IPS DF 4.7 (cell line): ENCODE measurements at regions not wholly inside any gene's neighbourhood (a gene's known extent, or its start where the extent isn't known, plus 50 kb on each side); places are given as distances from the start of the nearest gene placed in this dataset.

ENCODE experiments used
- DNase-seq: peaks from one replicate; pipeline ENCODE4 v3.0.0-alpha.2; 2013; ENCODE audit warnings: low spot score; ENCODE audit errors: extremely low read depth

DNA sequence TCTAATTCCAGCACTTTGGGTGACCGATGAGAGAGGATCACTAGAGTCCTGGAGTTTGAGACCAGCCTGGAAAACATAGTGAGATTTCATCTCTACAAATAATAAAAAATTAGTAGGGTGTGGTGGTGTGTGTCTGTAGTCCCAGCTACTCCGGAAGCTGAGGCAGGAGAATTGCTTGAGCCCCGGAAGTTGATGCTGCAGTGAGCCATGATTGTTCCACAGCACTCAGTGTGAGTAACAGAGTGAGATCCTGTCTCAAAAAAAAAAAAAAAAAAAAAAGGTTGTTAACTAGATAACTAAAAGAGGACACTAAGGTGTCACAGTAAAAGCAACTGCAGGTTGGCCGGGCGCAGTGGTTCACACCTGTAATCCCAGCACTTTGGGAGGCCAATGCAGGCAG lies 121.3 kb upstream of the MAX start:
- no peak for DNase-seq

DNA sequence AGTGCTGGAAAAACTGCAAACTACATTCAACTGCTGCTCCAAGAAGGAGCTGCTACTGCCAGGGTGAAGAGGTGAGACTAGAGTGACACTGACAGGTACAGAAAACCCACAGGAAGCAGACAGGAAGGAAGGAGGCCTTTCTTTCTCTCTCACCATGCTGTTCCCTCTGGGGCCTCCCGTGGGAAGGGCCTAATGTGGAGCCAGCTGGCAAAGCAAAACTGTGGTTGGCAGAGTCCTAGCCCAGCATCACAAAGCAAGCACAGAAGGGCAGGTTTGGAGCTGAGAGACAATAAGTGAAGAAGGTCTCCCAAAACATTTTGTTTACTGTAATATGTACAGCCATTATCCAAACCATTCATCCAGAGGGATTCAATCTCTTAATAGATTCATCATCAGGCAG lies 122.5 kb upstream of the MAX start:
- DNase-seq = no peak

DNA sequence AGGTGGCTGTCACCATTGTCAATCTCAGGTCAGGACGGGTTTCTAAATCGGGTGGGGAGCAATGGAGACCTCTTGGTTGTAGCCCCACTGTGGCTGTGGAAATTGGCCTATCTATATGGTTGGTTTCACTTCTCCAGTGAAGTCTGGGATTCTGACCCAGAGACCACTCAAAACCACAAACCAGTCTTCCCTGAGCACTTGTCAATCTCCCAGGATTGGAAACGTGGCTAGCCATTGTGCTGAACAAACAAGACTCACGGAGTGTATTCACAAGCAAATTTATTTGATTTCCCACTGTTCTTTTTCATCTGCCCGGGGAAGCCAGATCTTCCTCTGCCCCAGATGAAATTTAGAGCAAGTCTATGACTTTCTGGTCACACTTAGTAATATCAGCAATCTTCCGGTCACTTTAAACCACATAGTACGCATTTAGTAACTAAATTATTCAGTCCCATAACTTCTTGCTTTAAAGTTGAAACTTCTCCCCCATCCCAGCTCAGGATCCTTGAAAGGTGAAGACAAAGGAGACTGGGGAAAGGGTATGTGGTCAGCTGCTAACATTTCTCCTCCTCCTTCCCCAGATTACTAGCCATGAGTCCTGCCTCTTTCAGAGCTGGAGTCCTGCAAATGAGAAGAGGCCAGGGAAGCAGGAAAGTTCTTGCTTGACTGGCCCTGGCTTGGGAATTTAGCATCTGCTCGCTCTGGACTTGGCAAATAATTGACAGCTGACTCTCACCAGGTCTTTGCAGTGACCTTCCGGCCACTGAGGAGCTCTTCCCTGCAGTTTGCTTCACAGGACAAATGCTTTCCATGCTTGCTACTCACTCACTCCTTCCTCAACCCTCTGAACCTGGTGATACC lies 123.2 kb upstream of the MAX start:
- no peak for DNase-seq

DNA sequence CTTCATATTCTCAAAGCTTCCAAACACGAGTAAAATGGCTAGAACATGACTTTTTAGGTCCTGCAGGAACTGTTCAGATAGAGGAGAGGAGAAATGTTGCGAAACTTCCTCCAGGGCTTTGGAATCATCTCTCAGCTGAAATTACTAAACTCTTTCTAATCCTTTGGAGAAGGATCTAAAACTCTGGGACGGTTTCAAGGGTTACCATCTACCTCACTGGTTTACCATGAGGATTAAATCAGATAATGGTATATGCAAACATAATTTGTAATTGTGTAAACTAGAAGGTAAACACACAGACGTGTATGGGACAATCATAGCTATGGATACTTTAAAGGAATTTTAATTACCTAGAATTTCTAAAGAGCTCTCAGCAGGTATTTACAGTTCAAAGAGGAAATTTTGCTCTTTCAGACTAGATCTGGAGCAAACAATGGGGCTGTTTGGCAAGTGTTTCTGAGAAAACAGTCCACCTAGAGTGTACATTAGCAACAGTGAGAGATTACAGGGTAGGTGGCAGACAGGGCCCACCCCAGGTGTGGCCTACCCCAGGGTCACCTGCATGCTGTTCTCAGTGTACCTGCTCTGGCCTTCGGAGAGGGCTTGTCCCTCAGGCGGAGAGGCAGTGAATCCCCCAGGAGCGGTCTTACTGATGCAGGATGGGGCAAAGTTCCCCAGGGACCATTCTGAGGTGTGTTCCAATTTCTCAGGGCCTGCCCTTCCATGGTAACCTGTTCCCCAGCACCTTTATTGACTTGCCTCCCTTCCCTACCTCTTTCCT lies 124.7 kb upstream of the MAX start:
- no peak for DNase-seq

DNA sequence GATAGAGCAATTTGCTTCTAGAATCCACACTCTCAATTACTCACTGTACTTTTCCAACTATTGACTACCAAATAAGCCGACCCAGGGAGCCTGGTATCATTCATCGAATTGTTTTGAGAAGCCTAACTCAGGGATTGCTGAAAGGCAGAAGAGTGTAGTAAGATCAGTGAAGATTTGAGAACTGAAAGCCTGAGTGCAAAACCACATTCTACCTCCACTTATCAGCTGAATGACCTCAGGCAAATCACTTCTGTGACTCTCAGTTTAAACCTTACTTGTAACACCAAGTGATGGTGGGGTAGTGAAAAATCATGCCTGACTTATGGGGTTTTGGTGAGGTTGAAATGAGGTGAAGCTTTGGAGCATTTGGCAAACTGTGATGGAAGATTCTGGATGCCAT lies 126.1 kb upstream of the MAX start:
- no peak for DNase-seq

DNA sequence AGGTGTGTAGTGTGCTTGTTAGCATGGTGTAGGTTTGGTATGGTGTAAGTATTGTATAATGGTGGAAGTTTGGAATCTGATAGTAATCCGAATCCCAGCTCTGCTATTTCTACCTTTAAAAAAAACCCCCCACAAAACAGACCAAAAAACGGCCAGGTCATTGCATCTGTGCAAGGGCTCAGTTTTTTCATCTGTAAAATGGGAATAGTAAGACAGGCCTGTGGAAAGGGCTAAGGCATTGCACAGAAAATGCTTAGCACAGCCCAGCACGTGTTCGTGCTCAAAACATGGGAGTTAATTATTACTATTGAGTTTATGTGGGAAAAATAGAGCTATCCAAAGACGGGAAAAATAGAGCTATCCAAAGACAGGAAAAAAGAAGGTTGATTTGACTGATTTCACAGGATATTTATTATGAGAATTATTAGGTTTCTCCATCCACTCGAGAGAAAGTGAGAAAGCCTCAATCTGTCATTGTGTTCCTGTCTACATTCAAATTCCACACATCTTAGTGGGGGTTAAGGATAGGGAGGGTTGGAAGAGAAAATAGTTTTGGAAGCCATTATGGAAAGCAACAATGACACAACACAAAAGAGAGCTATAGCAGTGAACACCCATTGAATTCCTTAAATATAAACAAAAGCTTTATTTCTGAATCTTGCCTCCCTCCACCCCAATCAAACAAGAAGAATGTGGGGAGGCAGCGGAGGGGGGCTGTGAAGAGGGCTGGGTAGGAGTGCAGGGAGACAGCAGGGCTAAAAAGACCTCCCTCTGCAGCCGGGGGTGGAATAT lies 126.8 kb upstream of the MAX start:
- no peak for DNase-seq

DNA sequence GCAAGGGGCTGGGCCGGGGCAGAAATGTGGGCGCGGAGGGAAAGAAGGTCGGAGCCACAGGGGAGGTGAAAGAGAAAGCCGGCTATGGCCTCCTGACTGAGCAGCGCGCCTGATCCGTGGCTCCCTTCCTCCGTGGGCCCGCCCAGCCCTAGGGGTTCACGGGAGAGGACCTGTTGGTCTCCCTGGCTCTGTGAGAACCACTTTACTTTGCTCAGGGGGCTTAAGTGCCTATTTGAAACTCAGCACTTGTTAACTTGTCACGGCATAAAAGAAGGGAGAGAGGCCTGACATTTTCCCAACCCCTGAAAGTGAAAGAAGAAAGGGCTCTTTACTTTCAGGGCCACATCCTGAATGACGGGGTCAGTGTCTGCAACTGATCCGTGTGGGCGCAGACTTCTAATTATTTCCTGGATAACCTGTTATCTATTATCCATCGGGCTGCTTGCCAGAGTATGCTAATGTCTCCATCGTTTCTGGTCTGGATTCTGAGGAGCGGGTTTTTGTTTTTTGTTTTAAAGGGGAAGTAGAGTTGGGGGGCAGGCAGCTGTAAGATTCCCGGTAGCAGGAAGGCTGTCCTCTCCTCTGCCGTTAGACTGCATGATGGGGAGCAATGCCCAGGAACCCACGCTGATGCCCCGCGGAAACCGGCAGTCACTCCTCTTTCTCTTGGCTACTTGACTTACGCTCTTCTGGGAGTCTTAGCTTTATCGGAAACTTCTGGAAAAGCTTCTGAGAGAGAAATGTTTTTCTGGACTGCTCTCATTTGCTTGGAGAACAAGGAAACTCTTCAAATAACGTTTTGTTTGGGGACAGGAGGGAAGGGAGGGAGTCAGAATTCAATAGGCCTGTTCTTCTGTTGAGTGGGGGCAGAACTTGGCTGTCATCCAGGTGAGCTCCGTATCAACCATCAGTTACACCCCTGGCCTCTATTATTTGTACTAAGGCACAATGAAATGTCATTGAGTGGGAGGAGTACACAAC lies 127.7 kb upstream of the MAX start:
- no peak for DNase-seq

DNA sequence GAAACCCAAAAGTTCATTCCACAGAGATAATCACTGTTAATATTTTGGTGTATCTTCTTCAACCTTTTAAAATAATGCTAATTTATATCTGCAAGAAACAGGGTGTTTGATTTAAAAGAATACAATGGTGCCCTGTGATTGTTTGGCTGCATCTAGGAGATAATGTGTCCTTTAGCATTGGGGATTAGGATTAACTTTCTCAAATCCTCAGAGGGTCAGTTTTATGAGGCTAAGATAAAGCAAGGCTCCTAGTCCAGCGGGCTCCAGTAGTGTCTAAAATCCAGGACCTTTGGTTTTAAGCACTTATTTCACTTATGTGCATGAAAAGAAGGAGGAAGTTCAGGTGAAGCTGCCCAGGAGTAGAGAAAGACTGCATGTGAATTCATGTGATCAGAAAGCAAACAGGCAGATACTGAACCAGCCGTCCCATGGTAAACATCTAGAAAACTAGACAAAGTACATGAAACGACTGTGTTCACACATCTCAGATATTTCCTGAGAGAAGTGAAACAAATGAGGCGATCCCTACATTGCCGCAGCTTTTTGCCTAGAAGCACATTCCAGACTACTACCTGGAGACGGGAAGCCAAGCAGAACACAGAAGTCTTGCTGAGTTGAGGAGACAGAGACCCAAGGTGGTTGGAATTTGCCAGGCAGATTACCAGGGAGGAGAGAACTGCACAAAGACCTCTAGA lies 129.1 kb upstream of the MAX start:
- DNase-seq = no peak

DNA sequence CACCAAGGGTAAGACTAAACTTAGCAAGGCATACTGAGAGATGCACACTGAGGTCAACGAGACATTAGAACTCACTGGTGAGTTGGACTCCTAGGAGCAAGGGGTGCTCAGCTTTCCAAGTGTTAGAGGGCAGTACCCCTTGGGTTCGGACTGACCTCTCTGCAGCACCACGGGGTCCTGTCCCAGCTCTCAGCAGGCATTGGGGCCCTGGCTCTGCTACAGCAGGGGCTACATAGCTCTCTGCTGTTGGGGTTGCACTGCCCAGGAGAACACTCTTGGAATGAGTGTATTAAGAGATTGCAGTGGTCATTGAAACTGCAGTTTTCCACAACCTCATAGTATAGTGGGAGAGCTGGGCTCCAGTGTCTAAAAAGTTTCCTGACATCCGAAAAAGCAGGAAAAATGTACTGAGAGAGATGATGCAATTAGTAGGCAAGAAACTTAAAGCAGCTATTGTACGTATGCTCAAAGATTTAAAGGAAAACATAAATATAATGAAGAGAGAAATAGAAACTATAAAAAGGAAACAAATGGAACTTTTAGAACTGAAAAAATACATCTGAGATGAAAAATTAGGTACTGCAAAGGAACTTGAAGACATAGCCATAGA lies 132.5 kb upstream of the MAX start:
- no peak for DNase-seq

DNA sequence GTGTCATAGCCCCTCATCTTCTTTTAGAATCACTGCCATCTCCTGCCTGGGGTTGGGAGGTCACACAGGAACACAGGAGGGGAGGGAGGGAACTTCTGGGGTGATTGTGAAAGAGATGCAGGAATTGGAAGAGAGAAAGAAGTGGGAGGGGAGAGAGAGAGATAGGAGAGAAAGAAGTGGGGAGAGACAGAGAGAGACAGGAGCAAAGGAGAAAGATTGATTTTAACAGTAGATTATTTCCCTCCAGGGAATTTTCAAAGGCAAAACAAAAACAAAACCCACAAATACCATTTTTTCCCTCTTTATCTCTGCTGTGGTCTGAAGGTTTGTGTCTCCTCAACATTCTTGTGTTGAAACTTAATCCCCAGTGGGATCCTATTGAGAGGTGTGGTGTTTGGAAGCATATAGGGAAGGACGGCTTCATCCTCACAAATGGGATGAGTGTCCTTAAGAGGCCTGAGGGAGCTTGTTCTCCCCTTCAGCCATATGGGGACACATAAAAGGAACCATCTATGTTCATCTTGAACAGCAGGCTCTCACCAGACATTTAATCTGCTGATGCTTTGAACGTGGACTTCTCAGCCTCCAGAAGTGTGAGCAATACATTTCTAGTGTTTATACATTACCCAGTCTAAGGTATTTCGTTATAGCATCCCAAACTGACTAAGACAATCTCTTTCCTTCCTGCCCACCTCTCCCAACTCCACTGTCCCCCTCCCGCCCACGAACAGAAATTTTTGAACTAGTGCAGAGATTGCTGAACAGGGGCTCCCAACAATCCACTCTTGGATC lies 134.9 kb upstream of the MAX start:
- no peak for DNase-seq

DNA sequence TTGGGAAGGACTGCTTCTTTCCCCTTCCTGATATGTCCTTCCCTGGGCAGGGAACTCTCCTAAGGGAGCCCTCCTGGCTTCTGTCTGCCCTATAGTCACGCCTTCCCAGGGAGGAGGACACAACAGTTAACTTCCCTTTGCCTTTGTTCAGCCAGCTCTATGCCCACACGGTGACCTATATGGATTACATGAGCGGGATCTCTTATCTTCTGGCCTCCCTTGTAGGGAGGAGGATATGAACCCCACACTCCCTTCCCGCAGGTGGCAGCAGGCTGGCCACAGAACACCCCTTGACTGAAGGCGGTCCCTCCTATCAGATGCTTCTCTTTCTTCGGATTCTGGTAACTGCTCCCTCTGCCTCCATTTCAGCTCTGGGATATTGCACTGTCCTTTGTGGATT lies 135.6 kb upstream of the MAX start:
- DNase-seq = no peak

DNA sequence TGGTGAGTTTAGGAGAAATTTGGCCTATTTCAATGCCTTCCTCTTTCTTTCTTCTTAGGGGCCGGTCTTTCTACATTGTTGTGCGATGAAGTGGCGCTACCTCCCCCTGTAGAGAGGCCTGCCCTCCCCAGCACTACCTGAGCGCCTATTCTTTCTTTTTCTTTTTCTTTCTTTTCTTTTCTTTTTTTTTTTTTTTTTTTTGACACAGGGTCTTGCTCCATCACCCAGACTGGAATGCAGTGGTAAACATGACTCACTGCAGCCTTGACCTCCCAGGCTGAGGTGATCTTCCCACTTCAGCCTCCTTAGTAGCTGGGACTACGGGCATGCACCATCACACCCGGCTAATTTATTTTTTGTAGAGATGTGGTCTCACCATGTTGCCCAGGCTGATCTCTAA lies 136.1 kb upstream of the MAX start:
- no peak for DNase-seq

DNA sequence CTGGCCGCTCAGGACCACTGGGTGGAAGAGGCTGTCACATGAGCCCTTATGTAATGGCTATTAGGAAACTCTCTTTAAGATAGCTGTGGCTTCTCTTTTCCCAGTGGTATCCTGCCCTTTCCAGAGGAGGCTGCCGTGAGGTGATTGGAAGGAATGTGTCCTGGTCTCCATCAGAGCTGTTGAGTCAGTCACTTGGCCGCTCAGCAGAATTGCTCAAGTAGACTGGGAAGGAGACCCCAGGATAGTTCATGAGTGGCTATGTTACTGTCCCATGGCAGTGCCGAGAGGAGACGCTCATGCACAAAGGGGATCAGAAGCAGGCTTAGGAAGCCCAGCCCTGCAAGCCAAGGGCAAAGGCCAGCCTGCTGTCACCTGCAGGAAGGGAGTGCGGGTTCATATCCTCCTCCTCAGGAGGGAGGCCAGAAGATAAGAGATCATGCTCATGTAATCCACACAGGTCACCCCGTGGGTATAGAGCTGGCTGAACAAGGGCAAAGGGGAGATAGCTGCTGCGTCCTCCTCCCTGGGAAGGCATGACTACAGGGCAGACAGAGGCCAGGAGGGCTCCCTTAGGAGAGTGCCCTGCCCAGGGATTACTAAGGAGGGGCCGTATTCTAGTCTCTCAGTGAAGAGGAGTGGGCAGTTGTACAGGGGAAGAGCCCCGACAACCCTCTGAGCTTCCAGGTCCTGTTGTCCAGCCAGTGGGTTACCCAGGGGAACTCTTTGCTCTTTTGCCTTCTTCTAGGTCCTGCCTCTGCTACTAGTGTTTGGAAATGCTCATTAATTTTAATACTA lies 137.0 kb upstream of the MAX start:
- no peak for DNase-seq

DNA sequence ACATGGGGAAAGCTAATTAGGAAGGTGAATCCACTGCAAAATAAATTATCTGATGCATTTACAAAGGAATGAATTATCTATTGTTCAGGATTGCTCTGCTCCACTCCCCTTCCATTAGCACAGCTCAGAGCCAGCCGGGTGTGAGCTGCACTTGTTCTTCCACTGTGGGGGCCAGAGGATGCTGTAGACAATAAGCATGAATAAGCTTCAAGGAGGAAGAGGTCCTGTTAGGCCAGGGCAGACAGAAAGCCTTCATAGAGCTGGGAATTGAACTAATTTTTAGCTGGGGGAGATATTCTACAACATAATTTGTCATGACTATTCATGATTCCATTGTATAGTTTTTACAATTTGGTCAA lies 137.6 kb upstream of the MAX start:
- DNase-seq = no peak

DNA sequence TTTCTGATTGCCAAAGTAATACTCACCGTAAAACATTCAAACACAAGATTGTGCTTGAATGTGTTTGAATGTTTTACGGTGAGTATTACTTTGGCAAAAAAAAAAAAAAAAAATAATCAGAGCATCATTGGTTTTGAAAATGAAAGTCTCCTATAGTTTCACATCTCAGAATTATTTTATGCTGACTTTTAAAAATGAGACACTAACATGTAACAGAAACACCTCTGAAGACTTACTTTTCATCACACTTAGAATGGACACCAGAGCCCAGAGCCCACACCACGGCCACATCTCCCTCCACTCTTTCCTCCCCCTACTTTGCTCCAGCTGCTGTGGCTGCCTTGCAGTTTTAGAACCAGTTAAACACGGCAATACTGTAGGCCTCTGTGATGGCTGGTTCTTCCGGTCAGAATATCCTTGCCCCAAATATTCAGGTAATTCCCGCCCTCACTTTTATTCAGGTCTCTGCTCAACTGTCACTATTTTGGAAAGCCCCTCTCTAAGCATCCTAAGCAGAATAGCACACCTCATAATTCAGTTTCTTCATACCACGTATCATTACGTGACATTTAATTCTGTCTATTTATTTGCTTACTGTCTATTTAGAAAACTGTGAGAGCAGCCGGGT lies 138.9 kb upstream of the MAX start:
- DNase-seq = no peak

DNA sequence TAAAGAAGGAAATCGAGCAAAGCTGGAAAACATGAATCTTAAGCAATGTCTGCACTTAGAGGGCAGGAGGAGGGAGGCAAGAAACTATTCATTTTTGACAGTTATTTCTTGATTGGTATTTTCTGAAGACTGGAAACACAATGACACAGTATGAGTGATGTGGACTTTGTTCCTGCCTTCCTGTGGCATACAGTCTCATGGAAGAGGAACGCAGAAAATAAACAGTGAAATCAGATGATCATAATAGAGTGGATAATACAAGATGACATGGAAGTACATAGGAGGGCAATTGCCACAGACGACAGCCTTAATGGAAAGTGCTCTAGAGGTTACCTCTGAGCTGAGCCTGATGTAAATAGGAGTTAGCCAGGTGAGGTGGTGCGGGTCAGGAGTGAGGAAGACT lies 140.4 kb upstream of the MAX start:
- DNase-seq = no peak

DNA sequence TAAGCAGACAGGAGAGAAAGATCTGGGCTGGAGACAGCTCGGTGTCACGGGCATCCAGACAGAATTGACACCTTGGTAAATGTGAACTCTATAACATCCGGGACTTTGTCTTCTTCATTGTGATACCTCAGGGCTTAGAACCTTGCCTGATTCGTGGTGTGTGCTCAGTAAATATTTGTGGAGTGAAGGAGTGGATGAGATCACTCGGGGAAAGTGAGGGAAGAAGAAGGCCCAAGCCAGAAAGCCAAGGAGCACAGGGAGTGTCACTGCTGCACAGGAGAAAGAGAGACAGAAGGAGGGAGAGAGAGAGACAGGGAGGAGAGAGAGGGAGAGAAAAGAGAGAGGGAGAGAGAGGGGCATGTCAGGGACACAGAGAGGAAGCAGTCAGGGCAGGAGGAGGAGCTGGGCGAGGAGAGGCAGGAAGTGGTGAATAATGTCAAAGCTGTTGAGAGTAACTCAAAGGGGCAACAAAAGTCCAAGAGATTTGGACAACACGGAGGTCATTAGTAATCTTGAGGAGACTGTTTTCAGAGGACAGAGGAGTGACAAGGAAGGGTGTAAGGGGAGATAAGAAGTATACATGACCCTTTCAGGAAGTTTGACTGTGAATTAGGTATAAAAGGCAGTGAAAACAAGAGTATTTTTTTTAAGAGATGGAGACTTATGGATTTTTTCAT lies 141.6 kb upstream of the MAX start:
- no peak for DNase-seq
